Dedifferentiated amniotic fluid mesenchymal stem cell (primary cell): ENCODE measurements at regions not wholly inside any gene's neighbourhood (a gene's known extent, or its start where the extent isn't known, plus 50 kb on each side); places are given as distances from the start of the nearest gene placed in this dataset.
A peak's percentile ranks its signal among the peaks of the same experiment; 100 is the strongest.
"Not testable (repeated sequence)": the region's sequence is repeated elsewhere in the genome, so short reads cannot be mapped to it uniquely, and the experiment has no call there.

Experiments
- DNase-seq: peaks from one replicate; pipeline ENCODE4 v3.0.0-alpha.2; 2016; ENCODE audit errors: extremely low spot score

DNA sequence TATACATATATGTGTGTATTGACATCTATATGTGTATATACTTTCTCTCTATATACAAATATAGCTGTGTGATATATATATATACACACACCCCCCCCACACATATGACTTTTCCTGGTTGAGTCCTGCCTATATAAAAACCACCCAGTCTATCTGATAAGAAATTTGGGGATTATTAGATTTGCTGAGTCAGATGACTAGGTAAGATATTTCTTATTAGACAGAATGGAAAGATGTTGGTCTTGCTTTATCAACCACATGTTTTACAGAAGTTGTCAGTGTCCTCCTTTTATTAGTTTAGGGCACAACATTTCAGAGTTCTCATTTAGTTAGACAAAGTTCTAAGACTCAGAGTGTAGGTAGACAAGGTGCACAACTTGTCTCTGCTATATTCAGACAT is 953.3 kb downstream of the METTL15 start:
- DNase-seq = no peak

DNA sequence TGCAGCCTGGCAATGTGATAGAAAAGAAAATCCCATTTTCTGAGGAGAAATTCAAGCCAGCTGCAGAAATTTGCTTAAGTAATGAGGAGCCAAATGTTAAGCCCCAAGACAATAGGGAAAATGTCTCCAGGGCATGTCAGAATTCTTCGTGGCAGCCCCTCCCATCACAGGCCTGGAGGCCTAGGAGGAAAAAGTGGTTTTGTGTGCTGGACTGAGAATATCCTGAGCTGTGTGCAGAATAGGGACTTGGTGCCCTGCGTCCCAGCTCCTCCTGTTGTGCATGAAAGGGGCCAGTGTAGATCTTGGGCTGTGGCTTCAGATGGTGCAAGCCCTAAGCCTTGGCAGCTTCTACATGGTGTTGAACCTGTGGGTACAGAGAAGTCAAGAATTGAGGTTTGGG is 948.3 kb downstream of the METTL15 start:
- not testable (repeated sequence) for DNase-seq

DNA sequence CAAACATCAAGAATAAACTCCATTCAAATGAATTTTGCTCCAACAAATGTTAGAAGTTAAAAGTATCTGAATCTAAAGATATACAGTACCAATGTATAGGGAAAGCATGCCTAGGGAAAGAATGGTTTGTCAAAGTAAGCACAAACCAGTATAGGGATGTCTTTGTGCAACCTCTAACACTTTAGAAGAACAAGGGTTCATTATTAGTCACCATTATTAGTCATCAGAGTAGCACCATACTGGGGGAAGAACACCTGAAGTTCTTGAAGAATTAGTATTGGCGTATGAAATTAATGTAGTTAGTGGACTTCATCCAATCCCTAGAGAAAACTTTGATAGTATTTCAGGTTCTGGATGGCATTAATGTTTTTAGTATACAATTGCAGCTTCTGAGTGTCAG is 943.7 kb downstream of the METTL15 start:
- DNase-seq = no peak

DNA sequence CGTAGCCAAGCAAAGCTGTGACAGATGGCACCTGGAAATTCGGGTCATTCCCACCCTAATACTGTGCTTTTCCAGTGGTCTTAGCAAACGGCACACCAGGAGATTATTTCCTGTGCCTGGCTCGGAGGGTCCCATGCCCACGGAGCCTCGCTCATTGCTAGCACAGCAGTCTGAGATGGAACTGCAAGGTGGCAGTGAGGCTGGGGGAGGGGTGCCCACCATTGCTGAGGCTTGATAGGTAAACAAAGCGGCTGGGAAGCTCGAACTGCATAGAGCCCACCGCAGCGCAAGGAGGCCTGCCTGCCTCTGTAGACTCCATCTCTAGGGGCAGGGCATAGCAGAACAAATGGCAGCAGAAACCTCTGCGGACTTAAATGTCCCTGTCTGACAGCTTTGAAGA is 942.8 kb downstream of the METTL15 start:
- DNase-seq = not testable (repeated sequence)

DNA sequence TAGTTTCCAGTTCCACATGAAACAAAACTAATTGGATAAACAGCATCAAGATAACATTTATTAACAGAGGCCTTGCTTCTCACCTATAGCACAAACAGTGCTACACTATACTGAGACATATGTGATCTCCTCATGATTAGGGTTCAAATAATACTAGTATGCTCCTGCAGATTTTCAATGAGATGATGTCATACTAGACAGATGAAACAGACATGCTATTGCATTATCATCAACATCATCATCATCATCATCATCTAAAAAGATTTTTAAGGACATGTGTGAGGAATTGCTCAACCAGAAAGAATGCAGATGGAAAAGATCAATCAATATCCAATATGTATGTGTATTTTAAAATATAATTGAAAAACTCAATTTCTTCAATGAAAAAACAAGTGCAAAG is 932.3 kb downstream of the METTL15 start:
- no peak for DNase-seq

DNA sequence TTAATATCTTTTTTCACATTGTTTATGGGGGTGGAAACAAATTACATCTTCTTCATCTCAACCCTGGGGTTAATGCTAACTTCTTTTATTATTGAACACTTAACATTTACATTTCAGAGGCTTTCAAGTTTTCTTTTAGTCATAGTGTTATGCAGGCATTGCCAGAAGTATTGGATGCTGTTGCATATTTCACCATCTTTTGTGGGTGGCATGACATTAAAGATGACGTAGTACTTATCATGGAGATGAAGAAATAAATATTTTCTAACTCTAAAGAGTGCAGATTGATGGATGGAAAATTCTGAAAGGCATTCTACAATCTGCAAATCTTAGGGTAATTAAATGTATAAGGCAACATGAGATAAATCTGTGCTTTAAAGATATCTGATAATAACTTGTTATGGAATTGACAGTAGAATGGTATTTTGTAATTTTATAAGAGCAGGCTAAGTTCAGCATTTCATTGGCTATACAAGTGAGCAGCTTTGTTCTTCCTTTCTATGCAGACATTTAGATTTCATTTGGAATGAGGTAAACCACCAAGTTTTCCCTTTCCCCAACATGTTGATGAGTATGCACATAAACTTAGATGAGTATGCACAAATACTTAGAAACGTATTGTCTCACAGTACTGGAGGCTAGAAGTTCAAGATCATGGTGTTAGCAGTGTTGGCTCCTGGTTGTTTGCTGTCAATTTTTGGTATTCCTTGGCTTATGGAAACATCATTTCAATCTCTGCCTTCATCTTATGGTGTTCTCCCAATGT is 924.4 kb downstream of the METTL15 start:
- no peak for DNase-seq

DNA sequence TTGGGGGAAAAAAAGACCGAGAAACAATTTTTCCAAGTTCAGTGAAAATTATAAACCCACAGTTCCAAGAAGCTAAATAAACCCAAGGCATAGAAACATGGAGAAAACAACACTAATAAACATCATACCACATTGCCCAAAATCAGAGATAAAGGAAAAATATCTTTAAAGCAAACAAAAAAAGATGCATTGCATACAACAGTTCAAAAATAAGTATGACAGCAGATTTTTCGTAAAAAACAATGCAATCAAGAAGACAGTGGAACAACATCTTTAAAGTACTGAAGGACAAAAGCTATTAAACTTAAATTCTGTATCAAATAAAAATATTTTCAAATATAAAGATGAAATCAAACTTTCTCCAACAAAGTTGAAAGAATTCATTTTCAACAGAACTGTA is 921.3 kb downstream of the METTL15 start:
- DNase-seq = no peak

DNA sequence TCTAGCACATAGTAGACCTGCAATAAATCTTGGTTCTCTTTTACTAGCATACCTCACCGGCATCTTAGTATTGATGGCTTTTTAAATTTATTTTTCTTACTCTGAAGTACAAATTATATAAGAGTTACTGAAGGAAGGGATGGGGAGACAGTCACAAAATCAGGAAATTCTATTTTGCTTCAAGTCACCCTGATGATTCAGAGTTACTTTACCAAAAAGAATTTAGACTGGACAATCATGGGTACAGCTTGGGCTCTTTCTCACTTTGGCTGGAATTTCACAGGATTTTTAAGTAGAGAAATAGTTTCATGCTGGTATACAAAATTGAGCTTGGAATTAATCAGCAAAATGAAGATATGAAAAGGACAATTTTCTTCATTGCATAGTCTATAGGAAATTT is 919.2 kb downstream of the METTL15 start:
- no peak for DNase-seq

DNA sequence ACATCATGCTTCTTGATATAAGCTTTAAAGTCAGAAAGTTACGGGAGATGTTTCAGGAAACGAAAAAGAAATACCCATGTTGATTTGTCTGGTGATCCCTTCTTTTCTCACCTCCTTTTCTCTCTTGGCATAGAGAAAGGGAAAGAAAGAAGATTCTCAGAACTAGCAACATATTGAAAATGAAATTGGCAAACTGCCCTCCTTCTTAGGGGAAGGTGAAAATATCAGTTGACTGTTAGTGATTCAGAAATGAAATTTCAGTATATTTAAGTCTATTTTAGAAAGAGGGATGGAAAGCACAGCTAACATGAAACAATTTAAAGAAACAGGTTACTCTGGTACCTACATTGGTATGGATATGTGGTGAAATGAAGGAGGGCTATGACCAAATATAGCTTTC is 918.1 kb downstream of the METTL15 start:
- no peak for DNase-seq

DNA sequence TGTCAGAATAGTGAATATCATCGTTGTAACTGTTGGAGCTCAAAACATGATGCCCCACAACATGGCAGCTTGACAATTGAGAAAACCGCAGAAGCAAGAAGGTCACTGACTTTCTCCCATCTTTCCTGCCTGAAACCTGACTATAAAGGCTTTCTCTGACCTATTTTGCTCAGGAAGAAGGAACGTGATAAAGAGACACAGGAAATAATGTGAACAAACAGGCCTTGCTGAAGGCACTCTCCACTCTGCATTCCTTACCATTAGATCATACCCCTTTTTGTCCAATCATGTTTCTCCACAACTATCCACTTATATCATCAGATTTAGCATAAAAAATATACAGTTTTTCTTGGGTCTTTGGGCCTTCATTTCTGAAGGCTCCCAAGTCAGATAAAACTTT is 916.8 kb downstream of the METTL15 start:
- no peak for DNase-seq

DNA sequence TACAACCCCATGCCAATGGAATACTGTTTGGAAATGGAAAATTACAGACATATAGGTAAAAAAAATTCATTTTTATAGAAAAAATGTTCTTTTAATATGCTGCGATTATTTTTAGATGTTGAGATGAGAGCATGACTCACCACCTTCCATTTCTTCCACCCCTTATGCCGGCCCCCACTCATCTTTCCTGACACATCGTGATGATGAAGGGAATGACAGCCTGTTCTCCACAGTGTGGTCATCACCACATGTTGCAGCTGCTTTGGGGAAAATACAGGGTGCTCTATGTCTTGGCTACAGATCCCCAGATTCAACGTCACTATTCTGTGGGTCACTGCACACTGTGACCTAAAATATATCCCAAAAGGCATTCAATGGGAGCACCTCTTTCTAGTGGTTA is 916.2 kb downstream of the METTL15 start:
- no peak for DNase-seq

DNA sequence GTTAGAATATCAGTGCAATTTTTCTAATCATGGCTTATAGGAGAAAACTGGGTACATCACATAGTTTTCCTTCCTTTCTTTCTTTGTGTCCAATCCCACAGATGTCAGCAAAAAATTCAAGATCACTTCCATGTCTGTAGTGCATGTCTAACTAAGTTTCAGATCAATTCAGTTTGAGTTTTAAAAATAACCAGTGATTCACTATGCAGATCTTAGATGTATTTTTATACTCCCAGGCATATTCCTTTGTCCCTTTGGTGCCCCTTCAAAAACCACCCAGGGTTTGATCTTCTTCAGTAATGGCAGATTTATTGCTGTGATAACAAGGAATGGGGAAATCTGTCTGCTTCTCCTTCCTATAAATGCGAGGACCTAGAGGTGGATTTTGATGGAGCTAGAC is 915.6 kb downstream of the METTL15 start:
- no peak for DNase-seq

DNA sequence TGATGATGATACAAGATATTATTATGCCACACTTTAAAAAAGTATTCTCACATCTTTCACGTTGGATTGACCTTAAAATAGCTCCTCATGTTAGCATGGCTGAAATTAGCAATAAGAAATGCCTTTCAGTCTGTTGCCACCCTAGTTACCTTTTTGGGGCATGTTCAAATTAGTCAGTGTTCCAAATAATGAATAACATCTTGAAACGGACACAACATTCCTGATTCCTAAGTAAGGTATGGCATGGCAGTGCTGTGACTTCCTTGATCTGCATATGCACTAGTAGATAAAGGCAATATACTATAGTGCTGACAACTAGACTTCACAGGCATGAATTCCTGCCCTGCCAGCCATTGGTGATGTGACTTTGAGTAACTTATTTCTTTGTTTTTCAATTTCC is 914.5 kb downstream of the METTL15 start:
- DNase-seq = no peak

DNA sequence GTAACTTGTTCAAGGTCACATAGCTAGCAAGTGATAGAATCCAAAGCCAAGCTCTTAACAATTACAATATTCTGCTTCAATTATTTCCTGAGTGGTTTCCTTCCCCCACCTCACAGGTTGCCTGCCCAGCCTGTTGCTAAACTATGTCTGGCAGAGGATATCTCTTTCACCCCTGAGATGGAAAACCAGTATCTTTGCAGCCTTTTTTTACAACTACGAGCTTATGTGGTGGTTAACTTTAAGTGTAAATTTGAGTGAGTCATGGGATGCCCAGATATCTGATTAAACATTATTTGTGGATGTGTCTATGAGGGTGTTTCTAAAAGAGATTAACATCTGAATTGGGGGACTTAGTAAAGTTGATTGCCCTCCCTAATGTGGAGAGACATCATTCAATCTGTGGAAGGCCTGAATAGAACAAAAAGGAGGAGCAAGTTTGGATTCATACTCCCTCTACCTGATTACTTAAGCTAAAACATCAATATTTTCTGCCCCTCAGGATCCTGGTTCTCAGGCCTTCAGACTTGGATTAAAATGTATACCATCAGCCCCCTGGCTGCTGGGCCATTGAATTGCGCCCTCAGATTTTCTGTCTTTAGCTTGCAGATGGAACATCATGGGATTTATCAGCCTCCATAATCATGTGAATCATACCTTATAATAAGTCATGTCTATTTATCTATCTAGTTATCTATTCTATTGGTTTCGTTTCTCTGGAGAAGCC is 911.9 kb downstream of the METTL15 start:
- DNase-seq = no peak

DNA sequence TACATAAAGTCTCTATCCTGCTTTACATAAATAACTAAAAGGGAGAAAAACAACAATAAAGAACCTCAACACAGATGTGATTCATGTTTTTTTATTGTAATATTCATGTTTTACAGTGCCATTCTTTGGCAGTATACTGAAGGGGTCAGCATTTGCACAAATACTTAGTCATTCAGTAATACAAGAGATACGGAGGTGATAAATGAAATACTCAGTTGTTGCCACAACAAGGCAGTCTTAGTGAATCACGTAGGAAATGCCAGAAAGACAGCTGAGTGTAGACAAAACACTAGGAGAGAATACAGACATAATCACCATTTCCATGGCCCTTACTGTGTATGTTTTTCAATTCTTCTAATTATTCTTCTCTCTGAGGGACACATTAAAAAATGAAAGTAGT is 910.4 kb downstream of the METTL15 start:
- DNase-seq = peak; percentile 58

DNA sequence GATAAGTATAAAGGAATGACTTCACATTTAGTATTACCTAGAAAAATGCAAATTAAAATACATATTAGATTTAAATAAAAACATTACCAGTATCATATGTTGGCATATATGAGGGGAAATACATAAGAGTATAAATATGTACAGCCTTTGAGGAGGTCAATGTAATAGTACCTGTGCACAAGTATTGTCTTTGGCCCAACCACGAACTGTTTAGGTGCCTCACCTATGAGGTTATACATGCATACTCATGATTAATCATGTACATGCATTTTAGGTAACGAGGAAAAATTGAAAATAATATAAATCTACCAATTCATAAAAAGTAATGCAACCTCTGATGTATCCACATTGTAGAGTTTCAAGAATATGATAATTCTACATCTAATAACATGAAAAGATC is 909.8 kb downstream of the METTL15 start:
- DNase-seq = no peak

DNA sequence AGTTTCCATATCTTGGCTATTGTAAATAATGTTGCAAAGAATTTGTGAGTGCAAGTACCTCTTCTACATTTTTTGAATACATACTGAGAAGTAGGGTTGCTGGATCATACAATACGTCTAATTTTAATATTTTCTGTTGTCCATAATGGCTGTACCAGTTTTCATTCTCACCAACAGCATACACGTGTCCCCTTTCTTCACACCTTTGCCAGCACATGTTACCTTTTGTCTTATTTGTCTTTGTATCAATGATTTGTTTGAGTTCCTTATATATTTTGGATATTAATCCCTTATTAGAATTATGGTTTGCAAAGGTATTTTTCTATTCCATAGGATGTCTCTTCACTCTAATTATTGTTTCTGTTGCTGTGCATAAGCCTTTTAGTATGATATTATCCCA is 904.3 kb downstream of the METTL15 start:
- DNase-seq = no peak

DNA sequence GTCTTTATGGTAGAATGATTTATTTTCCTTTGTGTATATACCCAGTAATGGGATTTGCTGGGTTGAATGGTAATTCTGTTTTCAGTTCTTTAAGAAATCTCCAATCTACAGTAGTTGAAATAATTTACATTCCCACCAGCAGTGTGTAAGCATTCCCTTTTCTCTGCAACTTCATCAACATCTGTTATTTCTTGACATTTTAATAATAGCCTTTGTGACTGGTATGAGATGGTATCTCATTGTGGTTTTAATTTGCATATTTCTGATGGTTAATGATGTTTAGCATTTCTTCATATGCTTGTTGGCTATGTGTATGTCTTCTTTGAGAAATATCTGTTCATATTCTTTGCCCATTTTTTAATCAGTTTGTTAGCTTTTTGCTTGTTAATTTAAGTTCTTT is 901.2 kb downstream of the METTL15 start:
- peak; percentile 12 for DNase-seq

DNA sequence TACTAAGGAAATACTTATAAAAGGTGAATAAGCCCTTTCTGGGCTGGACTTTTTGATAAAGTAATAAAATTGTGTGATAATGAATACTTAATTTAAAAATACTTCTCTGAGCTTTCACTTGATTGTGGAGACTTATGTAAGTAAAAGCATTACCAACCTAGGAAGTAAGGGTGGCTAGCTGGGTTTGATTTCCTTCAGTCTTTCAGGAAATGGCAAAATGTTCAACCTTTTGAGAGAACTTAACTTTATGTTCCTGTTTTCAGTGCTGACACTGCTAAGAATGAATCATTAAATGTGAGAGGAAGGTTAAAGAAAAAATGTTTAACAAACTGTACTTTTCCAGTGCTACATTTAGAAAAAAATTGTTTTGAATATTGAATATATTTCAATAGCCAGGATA is 900.3 kb downstream of the METTL15 start:
- DNase-seq = no peak

DNA sequence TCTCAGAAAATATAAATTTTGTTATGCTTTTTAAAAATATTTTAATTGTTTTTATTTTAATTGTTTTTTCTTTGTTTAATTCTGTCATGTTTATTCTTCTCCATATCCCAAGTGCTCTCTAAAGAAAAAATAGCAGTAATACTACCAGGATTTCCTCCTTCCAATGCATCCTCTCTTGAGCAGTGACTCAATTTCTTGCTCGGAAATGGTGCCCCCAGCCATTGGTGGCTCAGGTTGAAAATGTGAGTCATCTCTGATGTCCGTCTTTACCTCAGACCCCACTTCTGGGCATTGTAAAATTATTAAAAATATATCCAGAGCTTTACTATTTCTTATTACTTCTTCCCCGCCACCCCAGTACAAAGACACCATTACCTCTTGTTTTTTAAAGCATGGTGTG is 898.5 kb downstream of the METTL15 start:
- peak; percentile 11 for DNase-seq

DNA sequence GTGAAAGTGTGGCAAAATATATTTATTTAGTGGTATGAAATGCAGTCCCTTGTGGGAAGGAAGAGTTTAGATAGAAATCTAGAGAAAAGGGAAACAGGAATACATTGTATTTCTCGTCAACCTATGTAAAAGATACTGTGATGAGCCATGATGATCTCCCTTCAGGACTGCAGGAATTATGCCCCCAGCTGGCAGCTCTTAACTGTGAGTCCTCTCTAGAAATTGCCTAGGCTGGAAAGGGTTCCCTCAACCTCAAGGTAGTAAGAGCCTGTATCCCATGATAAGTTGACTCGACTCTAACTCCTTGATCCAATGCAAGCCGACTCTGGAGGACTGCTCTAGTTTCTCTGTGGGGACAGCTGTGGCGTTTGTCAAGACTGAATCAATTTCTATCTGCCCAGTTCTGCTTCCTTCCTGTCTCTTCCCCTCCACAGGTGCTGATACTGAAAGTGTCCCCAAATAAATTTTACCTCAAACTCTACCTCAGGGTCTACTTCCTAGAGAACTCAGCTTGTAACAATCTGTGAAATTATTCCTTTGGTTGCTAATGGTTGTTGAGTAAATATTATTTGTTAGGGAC is 897.3 kb downstream of the METTL15 start:
- DNase-seq = peak; percentile 13

DNA sequence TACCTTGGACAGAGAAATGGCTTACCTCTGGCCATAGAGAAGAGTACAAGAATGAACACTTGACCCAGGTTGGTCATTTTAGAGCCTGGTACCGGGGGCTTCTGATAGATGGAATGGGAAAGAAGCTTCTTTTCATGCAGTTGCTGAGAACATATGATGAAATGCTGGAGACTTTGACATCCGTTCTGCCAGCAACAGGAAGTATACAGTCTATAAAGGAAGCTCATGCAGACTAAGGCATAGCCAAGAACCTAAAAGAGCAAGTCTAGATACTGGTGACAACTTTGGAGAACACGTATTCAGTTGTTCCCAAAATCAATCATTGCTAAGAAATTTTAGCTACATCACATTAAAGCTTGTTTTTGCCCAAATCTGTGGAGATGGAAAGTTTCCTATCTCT is 894.6 kb downstream of the METTL15 start:
- peak; percentile 4 for DNase-seq

DNA sequence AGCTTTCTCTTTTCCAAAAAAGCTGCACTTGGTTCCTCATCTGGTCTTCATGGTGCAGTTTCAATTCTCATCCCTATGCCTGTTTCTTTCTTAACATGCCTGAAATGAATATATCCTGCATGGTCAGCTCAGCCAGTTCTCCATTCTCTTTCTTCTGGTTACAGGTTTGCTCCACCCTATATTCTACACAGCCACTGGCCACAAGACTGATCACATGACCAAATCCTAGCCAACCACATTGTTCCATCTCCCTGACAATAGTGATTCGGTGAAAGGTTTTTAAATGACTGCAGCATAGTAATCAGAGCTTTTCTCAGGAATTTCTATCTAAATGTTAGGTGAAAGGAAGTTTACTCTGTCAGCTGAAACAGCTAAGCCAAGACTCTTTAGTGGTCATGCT is 891.4 kb downstream of the METTL15 start:
- peak; percentile 7 for DNase-seq
